GDM1 (cell line): ENCODE measurements at regions not wholly inside any gene's neighbourhood (a gene's known extent, or its start where the extent isn't known, plus 50 kb on each side); places are given as distances from the start of the nearest gene placed in this dataset.
A peak's percentile ranks its signal among the peaks of the same experiment; 100 is the strongest.

Source experiments
- DNase-seq: peaks from one replicate; lab custom pipeline; 2025; lab: John Stamatoyannopoulos, UW

GRCh38 chr4:57243076-57243475, 132.9 kb upstream of the IGFBP7 start:
- no peak for DNase-seq

GRCh38 chr4:57234252-57234775, 124.1 kb upstream of the IGFBP7 start:
- DNase-seq, result no peak

- no peak for DNase-seq
These were observed 123.2 kb upstream of the IGFBP7 start for GRCh38 chr4:57233386-57233785.

- DNase-seq, result no peak
These were observed 121.6 kb upstream of the IGFBP7 start for GRCh38 chr4:57231781-57232180.

GRCh38 chr4:57220734-57221133, 110.5 kb upstream of the IGFBP7 start:
- no peak for DNase-seq

GRCh38 chr4:57220172-57220571, 110.0 kb upstream of the IGFBP7 start:
- no peak for DNase-seq

GRCh38 chr4:57219431-57219830, 109.2 kb upstream of the IGFBP7 start:
- DNase-seq, result no peak

GRCh38 chr4:57214654-57215411, 104.6 kb upstream of the IGFBP7 start:
- DNase-seq, result peak; percentile 3

GRCh38 chr4:57211131-57211530, 100.9 kb upstream of the IGFBP7 start:
- no peak for DNase-seq

- no peak for DNase-seq
These were observed 96.0 kb upstream of the IGFBP7 start for GRCh38 chr4:57206172-57206571.

GRCh38 chr4:57205580-57205979, 95.4 kb upstream of the IGFBP7 start:
- DNase-seq, result no peak

GRCh38 chr4:57200799-57201327, 90.7 kb upstream of the IGFBP7 start:
- DNase-seq, result no peak

- no peak for DNase-seq
These were observed 89.1 kb upstream of the IGFBP7 start for GRCh38 chr4:57199267-57199666.

GRCh38 chr4:57195622-57196021, 85.4 kb upstream of the IGFBP7 start:
- no peak for DNase-seq

- DNase-seq, result no peak
These were observed 84.0 kb upstream of the IGFBP7 start for GRCh38 chr4:57194068-57194611.

- no peak for DNase-seq
These were observed 83.1 kb upstream of the IGFBP7 start for GRCh38 chr4:57193209-57193810.

GRCh38 chr4:57191523-57192034, 81.4 kb upstream of the IGFBP7 start:
- DNase-seq, result no peak

GRCh38 chr4:57190601-57191481, 80.7 kb upstream of the IGFBP7 start:
- DNase-seq, result no peak

- DNase-seq, result no peak
These were observed 77.1 kb upstream of the IGFBP7 start for GRCh38 chr4:57187246-57187645.

GRCh38 chr4:57184378-57185029, 74.3 kb upstream of the IGFBP7 start:
- no peak for DNase-seq
